B cell (primary cell): ENCODE measurements at regions not wholly inside any gene's neighbourhood (a gene's known extent, or its start where the extent isn't known, plus 50 kb on each side); places are given as distances from the start of the nearest gene placed in this dataset.
"Not testable (repeated sequence)": the region's sequence is repeated elsewhere in the genome, so short reads cannot be mapped to it uniquely, and the experiment has no call there.

Experiments used
- ATAC-seq: fragments of 200-7000 bp; cut with Tn5 transposase; one replicate; pipeline ENCODE4 v1.10.0; 2021; ENCODE audit warnings: low read depth, mild to moderate bottlenecking, moderate number of reproducible peaks, moderate library complexity
- CTCF ChIA-PET: fragments of 350-600 bp; sonication (Branson Sonifier 250); formaldehyde crosslinking; loops from one replicate; lab custom pipeline; 2021; ENCODE audit warnings: antibody characterized with exemption, inconsistent platforms; lab: Charles Lee
- POLR2A ChIA-PET: fragments of 350-600 bp; sonication (Branson Sonifier 250); formaldehyde crosslinking; loops from one replicate; lab custom pipeline; 2021; ENCODE audit warnings: antibody characterized with exemption; lab: Charles Lee
- DNase-seq: peaks from one replicate; pipeline ENCODE4 v3.0.0; 2013
- H2AFZ ChIP-seq: 2 replicates; pipeline ENCODE4 v1.6.1; 2012; ENCODE audit warnings: mild to moderate bottlenecking, low read depth, low read length; ENCODE audit not compliant: insufficient read depth, poor library complexity, severe bottlenecking
- H3K27ac ChIP-seq, 2 donors: 1 replicate in 1 of 2; 2 replicates in 1 of 2; pipeline ENCODE4 v1.5.1; 2012 to 2013; ENCODE audit warnings: low read length in 2 of 2, mild to moderate bottlenecking in 2 of 2, moderate library complexity in 1 of 2
- H3K27me3 ChIP-seq, 4 experiments: fragments of 200-600 bp in 1 of 4; sonication (generic) in 1 of 4; replicated peaks in 1 of 4; 1 replicate in 2 of 4; 2 replicates in 2 of 4; pipeline versions ENCODE4 v1.6.1 to v1.7.0; 2013 to 2016; ENCODE audit warnings: low read length in 3 of 4, mild to moderate bottlenecking in 2 of 4, mixed read lengths in 1 of 4, moderate library complexity in 1 of 4; ENCODE audit not compliant: insufficient read depth in 4 of 4, control insufficient read depth in 3 of 4; ENCODE audit errors: control extremely low read depth in 1 of 4
- H3K36me3 ChIP-seq, 2 experiments: replicated peaks in 1 of 2; 1 replicate in 1 of 2; 2 replicates in 1 of 2; pipeline versions ENCODE4 v1.6.1 to v1.7.1; 2013; ENCODE audit warnings: low read length in 1 of 2; ENCODE audit not compliant: insufficient read depth in 2 of 2, control insufficient read depth in 1 of 2; ENCODE audit errors: control extremely low read depth in 1 of 2, extremely low read depth in 1 of 2
- H3K4me1 ChIP-seq, 2 donors: fragments of 200-600 bp in 1 of 2; sonication (generic) in 1 of 2; 1 replicate in 1 of 2; 2 replicates in 1 of 2; pipeline versions ENCODE4 v1.5.1 to v1.6.1; 2013 to 2017; ENCODE audit warnings: low read length in 2 of 2; ENCODE audit not compliant: control insufficient read depth in 2 of 2, insufficient read depth in 2 of 2
- H3K4me2 ChIP-seq: replicated peaks from 2 replicates; pipeline ENCODE3; 2012; ENCODE audit warnings: mild to moderate bottlenecking, low read depth, low read length; ENCODE audit not compliant: poor library complexity, severe bottlenecking
- H3K4me3 ChIP-seq, 5 experiments: fragments of 200-600 bp in 1 of 5; sonication (generic) in 1 of 5; 1 replicate in 3 of 5; 2 replicates in 2 of 5; pipeline versions ENCODE4 v1.5.1 to v1.7.0; 2011 to 2016; ENCODE audit warnings: low read length in 4 of 5, mild to moderate bottlenecking in 4 of 5, low read depth in 2 of 5, control low read depth in 1 of 5, moderate library complexity in 1 of 5; ENCODE audit not compliant: insufficient read depth in 1 of 5; ENCODE audit errors: control extremely low read depth in 1 of 5, extremely low read depth in 1 of 5
- H3K79me2 ChIP-seq: fragments of 200-600 bp; sonication (generic); one replicate; pipeline ENCODE4 v1.6.0; 2016; ENCODE audit warnings: low read length; ENCODE audit not compliant: control insufficient read depth, insufficient read depth
- H3K9ac ChIP-seq: fragments of 200-600 bp; sonication (generic); 2 replicates; pipeline ENCODE4 v1.6.1; 2017; ENCODE audit warnings: mild to moderate bottlenecking, low read length, moderate library complexity
- H3K9me3 ChIP-seq, 3 donors: one replicate each; pipeline versions ENCODE4 v1.6.1 to v1.7.1; 2013; ENCODE audit warnings: low read length in 2 of 3; ENCODE audit not compliant: control insufficient read depth in 2 of 3, insufficient read depth in 1 of 3; ENCODE audit errors: control extremely low read depth in 1 of 3
- H4K20me1 ChIP-seq: 2 replicates; pipeline ENCODE4 v1.6.0; 2012; ENCODE audit warnings: mild to moderate bottlenecking, low read length; ENCODE audit not compliant: insufficient read depth, control insufficient read depth, poor library complexity, severe bottlenecking
- H3K27ac Mint-ChIP-seq: one replicate; pipeline ENCODE4 v1.8.0; 2021; ENCODE audit warnings: mixed read lengths
- H3K27me3 Mint-ChIP-seq: one replicate; pipeline ENCODE4 v1.8.0; 2021; ENCODE audit warnings: mixed read lengths
- H3K4me1 Mint-ChIP-seq: one replicate; pipeline ENCODE4 v1.8.0; 2021; ENCODE audit warnings: mixed read lengths
- H3K4me3 Mint-ChIP-seq: one replicate; pipeline ENCODE4 v1.8.0; 2021; ENCODE audit warnings: mixed read lengths
- H3K9me3 Mint-ChIP-seq: one replicate; pipeline ENCODE4 v1.8.0; 2022; ENCODE audit warnings: mixed read lengths; ENCODE audit not compliant: insufficient read depth
- CTCF ChIP-seq: fragments of 200-600 bp; IDR thresholded peaks from one replicate; pipeline ENCODE4 v1.8.0; 2022; ENCODE audit warnings: antibody characterized with exemption, mild to moderate bottlenecking
- EZH2 ChIP-seq: IDR thresholded peaks from 2 replicates; pipeline ENCODE4 v1.6.1; 2012; ENCODE audit warnings: borderline replicate concordance, low read depth, mild to moderate bottlenecking, moderate library complexity, low read length; ENCODE audit not compliant: insufficient read depth, poor library complexity, severe bottlenecking
- WGBS: methylation state at CpG from one replicate; pipeline ENCODE4 v1.1.5; 2013; ENCODE audit warnings: missing lambda C conversion rate; ENCODE audit not compliant: insufficient coverage; 5-methylcytosine and 5-hydroxymethylcytosine counted together
- intact Hi-C: fragments of 100-400 bp; cut with micrococcal nuclease; formaldehyde crosslinking; loops from one replicate; pipeline ENCODE4 v1.10.0; 2022

- H3K36me3 ChIP-seq, result no peaks in the 10 kb centered on the region
- no peaks in the 10 kb centered on the region for H3K27me3 ChIP-seq
- H3K4me3 ChIP-seq, result no peak overlapping the region
- intact Hi-C loops, result no loop called here
- no peak overlapping the region for H3K27ac ChIP-seq
- H3K79me2 ChIP-seq, result no peaks in the 10 kb centered on the region
- POLR2A ChIA-PET, result no interaction called here
- Mint-ChIP-seq H3K4me3 (no peak overlapping the region), H3K27ac (no peak overlapping the region), H3K4me1 (peaks cover 2% of the 10 kb centered on the region), H3K9me3 (no peaks in the 10 kb centered on the region), H3K27me3 (peaks cover 4% of the 10 kb centered on the region)
- H3K9me3 ChIP-seq, result no peaks in the 10 kb centered on the region
- TF ChIP-seq CTCF (no peak), EZH2 (no peak)
- ATAC-seq (no peak), DNase-seq (no peak)
- H4K20me1 ChIP-seq, result no peaks in the 10 kb centered on the region
- H2AFZ ChIP-seq, result no peak overlapping the region
- WGBS, result no CpG with 5 or more reads among the region's 2 CpGs
- CTCF ChIA-PET, result no interaction called here
- no peak overlapping the region for H3K9ac ChIP-seq
- H3K4me1 ChIP-seq, result no peaks in the 10 kb centered on the region
- no peak overlapping the region for H3K4me2 ChIP-seq
Measured at GRCh38 chr10:60589376-60589775, 188.9 kb upstream of the CDK1 start.

GRCh38 chr10:60581782-60582181, 192.1 kb upstream of the ANK3 start:
- H3K4me1 ChIP-seq, POLR2A ChIA-PET, H4K20me1 ChIP-seq, CTCF ChIA-PET, H3K27me3 ChIP-seq, H3K4me2 ChIP-seq, H3K27ac ChIP-seq, H3K9ac ChIP-seq, H3K4me3 Mint-ChIP-seq, H3K27me3 Mint-ChIP-seq, H3K79me2 ChIP-seq, H3K4me1 Mint-ChIP-seq, H3K9me3 Mint-ChIP-seq, ATAC-seq, H3K4me3 ChIP-seq, H2AFZ ChIP-seq, intact Hi-C loops, DNase-seq, H3K36me3 ChIP-seq, H3K27ac Mint-ChIP-seq, H3K9me3 ChIP-seq: not testable (repeated sequence)
- WGBS, result no CpG with 5 or more reads among the region's 2 CpGs
